ENCODE measurements at regions not wholly inside any gene's neighbourhood (a gene's known extent, or its start where the extent isn't known, plus 50 kb on each side); places are given as distances from the start of the nearest gene placed in this dataset.
"Not testable (repeated sequence)": the region's sequence is repeated elsewhere in the genome, so short reads cannot be mapped to it uniquely, and the experiment has no call there.

- no peak for DNase-seq (ENCODE audit: low read depth)
These were observed 446.1 kb upstream of the SULF2 start for GRCh38 chr20:48231253-48231930.

DNA sequence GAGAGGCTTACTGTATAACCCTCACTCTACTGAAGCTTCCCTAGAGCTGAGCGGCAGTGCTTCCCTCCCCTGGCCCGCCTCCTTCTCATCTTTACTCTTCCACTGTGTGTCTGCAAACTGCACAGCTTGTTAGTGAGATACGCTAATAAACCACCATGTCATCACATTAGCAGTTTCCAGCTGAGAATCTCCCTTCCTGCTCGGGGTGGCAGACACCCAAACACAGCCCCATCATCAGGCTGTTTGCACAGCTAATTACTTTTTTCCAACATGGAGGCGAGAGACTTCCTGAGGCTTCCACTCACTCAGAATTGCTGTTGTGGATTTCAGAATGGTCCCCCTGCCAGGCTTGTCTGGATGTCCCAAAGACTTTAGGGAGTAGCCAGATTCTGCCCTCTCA is 444.9 kb upstream of the SULF2 start:
- DNase-seq (ENCODE audit: low read depth) = no peak

- DNase-seq (ENCODE audit: low read depth) = no peak
These were observed 442.1 kb upstream of the SULF2 start for GRCh38 chr20:48227381-48227780.

GRCh38 chr20:48226642-48227041 is 441.4 kb upstream of the SULF2 start:
- DNase-seq (ENCODE audit: low read depth) = no peak

DNA sequence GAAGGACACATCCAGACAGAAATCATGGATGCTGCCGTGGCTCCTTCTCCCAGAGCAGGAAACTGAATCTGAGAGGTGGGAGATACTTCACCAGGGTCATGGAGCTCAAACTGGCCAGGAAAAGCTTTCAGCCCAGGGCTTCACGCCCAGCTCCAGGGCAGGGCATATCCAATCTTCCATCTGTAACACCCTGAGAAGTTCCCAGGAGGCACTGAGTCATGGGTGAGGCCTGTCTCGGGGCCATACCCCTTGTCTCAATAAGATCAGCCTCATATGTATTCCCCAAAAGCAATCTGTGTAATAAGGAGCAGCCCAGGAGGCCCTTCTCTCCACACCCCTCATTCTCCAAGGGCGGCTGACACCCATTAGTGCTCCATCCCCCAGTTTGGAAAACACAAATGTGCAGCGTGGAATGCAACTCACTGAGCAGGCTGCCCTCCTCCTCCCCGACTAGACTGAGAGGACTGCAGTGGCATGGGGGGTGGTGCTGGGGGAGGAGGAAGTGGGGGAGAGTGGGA is 439.3 kb upstream of the SULF2 start:
- DNase-seq (ENCODE audit: low read depth) = no peak

- DNase-seq (ENCODE audit: low read depth) = no peak
These were observed 438.4 kb upstream of the SULF2 start for GRCh38 chr20:48223715-48224114.

GRCh38 chr20:48222595-48223180 is 437.4 kb upstream of the SULF2 start:
- no peak for DNase-seq (ENCODE audit: low read depth)

DNA sequence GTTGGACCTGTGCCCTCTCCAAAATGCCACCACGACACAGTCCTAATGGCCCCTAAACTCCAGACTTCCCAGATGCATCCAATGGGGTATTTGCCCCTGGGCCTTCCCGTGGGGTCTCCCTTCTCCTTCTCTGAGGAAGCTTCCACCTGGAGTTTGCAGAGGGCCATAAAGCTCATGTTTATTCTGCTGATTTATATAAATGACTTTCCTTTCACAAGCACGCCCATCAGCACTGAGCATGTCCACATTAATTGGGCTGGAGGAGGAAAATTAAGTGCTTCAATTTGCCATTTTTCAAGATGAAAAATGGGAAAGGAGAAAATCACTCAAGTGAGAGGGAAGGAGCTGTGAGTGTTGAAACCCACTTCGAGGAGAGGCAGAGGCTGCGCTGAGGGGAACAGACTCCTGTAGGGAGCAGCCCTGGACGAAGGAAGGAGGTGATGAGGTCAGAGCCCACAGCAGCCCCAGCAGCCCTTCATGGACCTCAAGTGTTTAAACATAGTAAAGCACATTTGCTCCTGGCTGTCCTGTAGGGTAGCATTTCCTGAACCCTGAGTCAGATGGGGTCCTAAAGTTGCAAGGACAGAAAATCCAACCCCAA is 434.9 kb upstream of the SULF2 start:
- no peak for DNase-seq (ENCODE audit: low read depth)

DNA sequence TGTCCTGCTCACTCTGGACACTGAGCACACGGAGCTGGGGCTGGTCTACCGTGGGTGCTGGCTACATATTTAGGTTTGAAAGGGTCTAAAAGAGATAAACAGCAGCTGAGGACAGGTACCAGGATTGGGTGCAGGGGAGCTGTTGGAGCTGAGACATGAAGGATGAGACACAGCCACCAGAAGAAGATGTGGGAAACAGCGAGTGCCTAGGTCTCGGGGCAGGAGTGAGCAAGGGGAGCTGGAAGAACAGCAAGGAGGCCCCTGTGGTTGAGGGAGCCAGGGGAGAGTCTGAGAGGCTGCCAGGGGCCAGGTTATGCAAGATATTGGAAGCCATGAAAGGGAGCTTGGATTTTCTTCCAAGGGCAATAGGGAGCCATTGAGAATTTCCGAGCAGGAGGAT is 434.0 kb upstream of the SULF2 start:
- no peak for DNase-seq (ENCODE audit: low read depth)

- no peak for DNase-seq (ENCODE audit: low read depth)
These were observed 431.9 kb upstream of the SULF2 start for GRCh38 chr20:48217190-48217589.

- DNase-seq (ENCODE audit: low read depth) = no peak
These were observed 430.3 kb upstream of the SULF2 start for GRCh38 chr20:48215536-48215935.

DNA sequence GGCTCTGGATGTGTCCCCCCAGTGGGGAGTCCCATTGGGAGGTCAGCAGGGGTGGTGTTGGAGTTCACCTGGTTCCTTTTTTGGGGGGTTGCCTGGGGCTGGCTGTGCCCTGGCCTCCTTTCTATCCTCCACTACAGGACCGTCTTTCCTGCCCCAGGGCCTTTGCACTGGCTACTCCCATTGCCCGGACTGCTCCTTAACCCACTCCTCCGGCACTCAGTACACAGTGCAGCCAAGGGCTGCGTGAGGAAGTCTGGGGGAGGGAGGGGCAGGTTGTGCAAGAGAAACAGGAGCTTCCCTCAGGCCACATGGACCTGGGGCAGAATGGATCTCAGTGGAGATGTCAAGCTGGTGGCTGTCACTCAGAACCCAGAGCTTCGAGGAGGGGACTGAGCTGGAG is 429.3 kb upstream of the SULF2 start:
- no peak for DNase-seq (ENCODE audit: low read depth)

DNA sequence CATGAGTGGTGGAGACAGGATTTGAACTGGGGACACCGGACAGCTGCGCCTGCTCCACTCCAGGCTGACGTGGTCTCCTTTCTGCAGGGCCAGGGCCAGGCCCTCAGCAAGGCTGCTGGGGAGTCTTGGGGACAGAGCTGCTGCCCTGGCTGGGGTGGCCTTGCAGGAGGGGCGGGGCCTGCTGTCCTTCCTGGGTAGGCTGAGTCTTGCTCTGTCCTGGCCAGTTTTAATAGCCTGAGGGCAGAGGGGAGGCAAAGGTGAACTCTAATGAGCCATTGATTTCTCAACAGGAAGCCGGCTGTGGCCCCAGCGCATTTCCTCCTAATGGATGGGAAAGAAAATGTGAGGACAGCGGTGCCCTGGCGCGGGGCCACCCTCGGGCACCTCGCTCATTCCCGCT is 428.4 kb upstream of the SULF2 start:
- DNase-seq (ENCODE audit: low read depth) = not testable (repeated sequence)

- no peak for DNase-seq (ENCODE audit: low read depth)
These were observed 427.7 kb upstream of the SULF2 start for GRCh38 chr20:48212806-48213509.

- DNase-seq (ENCODE audit: low read depth) = no peak
These were observed 426.6 kb upstream of the SULF2 start for GRCh38 chr20:48211847-48212246.

DNA sequence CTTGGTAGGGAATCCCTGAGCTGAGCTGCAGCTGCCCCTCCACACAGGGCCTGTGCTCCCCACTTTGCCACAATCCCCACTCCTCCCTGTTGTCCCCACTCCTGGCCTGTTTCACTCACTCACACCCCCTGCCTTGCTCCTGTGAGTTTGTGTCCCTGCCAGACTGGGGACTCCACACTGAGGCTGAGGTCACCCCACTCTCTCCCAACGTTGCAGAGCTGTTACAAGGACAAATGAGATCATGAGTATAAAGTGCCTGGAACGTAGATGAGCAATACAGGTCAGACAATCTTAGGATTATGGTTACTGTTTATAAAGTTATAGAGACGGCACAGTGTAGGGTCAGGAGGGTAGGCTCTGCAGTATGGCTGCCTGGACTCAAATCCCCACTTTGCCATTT is 426.0 kb upstream of the SULF2 start:
- DNase-seq (ENCODE audit: low read depth) = no peak

- no peak for DNase-seq (ENCODE audit: low read depth)
These were observed 425.1 kb upstream of the SULF2 start for GRCh38 chr20:48210111-48211027.

DNA sequence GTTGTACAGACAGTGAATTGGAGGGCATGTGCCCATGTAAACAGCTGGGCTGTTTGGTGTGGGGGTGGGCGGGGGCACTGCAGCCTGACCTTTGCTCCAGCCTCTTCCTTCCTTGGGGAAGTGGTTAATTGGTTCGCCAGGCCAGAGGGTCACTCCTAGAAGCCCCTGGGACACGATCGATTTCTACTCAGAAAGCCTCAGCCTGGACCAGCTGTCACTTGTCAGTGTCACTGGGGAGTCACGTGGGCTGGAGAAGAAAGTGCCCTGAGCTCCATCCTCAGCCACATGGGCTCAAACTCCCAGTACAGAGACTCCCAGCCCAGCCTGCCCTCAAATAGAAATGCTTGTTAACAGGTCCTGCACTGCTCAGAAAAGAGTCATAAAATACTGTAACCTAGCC is 423.8 kb upstream of the SULF2 start:
- no peak for DNase-seq (ENCODE audit: low read depth)

GRCh38 chr20:48208176-48208575 is 422.9 kb upstream of the SULF2 start:
- no peak for DNase-seq (ENCODE audit: low read depth)

GRCh38 chr20:48207505-48207904 is 422.2 kb upstream of the SULF2 start:
- DNase-seq (ENCODE audit: low read depth) = no peak

- DNase-seq (ENCODE audit: low read depth) = no peak
These were observed 420.5 kb upstream of the SULF2 start for GRCh38 chr20:48205786-48206185.

DNA sequence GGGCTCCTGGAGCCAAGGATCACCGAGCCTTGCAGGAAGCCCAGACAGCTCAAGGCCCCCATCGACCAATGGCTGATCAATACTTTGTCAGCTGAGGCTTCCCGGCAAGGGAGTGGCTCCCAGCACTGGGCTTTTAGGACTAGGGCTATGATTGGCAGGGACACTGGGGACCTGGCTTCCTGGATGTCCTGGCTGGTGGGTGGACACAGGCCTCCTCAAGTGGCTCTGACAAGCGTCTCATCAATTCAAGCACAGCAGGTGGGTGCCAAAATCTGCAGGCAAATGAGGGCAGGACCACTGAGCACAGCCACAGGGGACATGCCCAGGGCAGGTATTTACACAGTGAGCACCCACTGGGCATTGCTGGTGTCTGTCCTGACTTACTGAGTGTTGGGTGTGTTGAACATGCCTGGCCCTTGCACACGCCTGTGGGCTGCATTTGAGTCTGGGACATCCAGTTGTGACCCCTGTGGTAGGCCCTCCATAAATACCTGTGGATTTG is 420.1 kb upstream of the SULF2 start:
- no peak for DNase-seq (ENCODE audit: low read depth)
